ENCODE measurements at regions not wholly inside any gene's neighbourhood (a gene's known extent, or its start where the extent isn't known, plus 50 kb on each side); places are given as distances from the start of the nearest gene placed in this dataset.
"Not testable (repeated sequence)": the region's sequence is repeated elsewhere in the genome, so short reads cannot be mapped to it uniquely, and the experiment has no call there.

DNA sequence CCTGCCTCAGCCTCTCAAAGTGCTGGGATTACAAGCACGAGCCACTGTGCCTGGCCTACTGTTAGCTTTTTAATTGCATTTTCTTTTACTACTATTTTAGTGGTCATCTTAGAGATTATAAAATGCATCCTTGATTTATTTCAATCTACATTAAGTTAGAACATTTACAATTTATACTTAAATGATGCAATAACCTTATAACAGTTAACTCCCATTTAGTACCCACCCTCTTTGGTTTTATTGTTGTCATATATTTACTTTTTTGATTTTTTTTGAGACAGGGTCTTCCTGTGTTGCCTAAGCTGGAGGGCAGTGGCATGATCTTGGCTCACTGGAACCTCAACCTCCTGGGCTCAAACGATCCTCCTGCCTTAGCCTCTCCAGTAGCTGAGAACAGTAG lies 77.3 kb downstream of the PPCDC start:
- in situ Hi-C loops (cut with HindIII; ENCODE audit: low pct_unique_long_range_greater_than_20kb, low sequenced_read_pairs): no loop called here
- TF ChIP-seq JUND (IDR thresholded peaks at IDR 0.05; ENCODE audit: low read depth): no peak
- no peak for DNase-seq (ENCODE audit: low read depth in 1 of 2, low spot score in 1 of 2)

DNA sequence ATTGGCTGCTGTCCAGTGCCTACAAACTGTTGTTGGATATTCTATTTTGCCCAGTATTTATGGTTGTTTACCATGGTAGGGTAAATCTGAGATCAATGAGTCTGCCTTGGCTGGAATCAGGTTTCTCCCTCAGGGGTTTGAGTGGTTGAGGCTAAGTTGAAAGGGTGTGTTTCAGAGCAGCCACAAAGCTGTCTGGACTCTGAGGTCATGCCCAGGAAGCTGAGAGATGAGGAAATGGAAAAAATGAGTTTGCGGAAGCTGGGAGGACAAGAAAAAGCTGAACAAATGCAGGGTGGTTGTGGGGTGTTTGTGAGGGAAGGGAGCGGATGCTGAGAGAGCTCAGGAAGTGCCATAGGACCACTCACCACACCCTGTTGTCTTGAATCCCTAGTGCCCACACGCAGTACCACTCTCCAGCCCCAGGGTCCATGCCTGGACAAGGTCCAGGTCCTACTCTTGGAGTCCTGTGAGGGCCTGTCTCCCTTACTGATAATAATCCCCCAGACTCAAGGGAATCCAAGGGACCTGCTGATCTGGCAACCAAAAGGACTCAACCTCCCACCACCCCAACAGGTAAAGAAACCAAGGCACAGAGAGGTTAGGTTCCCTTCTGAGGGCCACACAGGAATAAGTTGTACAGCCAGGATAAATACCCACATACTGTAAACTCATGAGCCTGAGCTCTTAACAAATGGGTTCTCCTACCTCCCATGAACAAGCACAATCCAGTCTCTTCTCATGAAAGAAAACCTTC lies 81.6 kb downstream of the PPCDC start:
- DNase-seq (ENCODE audit: low read depth in 1 of 2, low spot score in 1 of 2): peak; percentile 89 to 94
- peak; percentile 41; the same call in 1 of the 2 replicates for TF ChIP-seq JUND (IDR thresholded peaks at IDR 0.05; ENCODE audit: low read depth)
- in situ Hi-C loops (cut with HindIII; ENCODE audit: low pct_unique_long_range_greater_than_20kb, low sequenced_read_pairs): no loop called here

DNA sequence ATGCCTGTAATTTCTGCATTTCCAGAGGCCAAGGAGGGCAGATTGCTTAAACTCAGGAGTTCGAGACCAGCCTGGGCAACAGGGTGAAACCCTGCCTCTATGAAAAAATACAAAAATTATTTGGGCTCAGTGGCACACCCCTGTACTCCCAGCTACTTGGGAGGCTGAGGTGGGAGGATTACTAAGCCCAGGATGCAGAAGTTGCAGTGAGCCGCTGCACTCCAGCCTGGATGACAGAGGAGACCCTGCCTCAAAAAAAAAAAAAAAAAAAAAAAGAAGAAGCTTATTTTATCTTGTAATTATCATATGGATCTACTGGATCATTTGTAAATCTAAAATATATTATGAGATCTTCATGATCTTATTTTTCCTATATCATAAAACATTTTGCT lies 84.1 kb downstream of the PPCDC start:
- in situ Hi-C loops (cut with HindIII; ENCODE audit: low pct_unique_long_range_greater_than_20kb, low sequenced_read_pairs): no loop called here
- no peak for DNase-seq (ENCODE audit: low read depth in 1 of 2, low spot score in 1 of 2)
- TF ChIP-seq JUND (IDR thresholded peaks at IDR 0.05; ENCODE audit: low read depth): no peak

DNA sequence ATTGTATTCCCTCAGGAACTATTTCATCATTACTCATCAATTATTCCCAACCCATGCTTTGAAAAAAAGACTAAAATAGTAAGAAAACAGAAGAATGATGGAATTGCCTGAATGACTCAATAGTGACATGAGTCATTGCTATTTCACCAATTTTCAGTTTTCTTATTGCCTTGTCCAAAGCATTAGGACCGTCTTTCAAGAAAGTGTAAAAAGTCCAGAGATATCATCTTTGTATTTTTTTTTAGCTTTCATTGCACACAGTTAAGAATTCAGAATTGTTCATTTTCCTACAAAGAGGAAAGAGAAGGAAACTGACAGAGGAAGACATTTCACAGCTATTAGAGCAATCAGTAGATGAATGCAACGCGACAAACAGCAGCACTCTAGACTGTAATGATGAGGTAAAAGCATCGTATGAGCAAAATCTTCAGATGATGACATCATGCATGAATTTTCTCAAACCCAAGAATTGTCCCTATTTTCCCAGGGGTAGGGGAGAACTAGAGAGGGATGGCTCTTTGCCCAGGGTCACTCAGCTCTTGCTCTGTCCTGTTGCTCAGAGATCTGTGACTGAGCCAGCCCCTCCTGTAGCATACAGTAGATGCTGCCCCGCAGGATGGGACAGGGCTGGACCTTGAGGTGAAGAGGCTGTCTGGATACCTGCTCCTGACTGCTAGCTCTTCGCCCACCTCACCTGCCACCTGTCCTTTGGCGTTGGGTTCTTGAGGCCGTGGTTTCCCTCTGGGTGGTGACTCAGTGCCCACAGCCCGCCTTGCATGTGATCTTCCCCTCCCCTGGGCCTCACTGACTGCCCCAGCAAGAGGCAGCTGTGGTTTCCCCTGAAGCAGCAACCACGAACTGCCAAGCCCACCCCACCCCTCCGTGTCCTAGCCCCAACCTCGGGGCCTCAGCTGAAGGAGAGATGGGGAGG lies 84.8 kb downstream of the PPCDC start:
- no peak for DNase-seq (ENCODE audit: low read depth in 1 of 2, low spot score in 1 of 2)
- in situ Hi-C loops (cut with HindIII; ENCODE audit: low pct_unique_long_range_greater_than_20kb, low sequenced_read_pairs): no loop called here
- no peak for TF ChIP-seq JUND (IDR thresholded peaks at IDR 0.05; ENCODE audit: low read depth)

DNA sequence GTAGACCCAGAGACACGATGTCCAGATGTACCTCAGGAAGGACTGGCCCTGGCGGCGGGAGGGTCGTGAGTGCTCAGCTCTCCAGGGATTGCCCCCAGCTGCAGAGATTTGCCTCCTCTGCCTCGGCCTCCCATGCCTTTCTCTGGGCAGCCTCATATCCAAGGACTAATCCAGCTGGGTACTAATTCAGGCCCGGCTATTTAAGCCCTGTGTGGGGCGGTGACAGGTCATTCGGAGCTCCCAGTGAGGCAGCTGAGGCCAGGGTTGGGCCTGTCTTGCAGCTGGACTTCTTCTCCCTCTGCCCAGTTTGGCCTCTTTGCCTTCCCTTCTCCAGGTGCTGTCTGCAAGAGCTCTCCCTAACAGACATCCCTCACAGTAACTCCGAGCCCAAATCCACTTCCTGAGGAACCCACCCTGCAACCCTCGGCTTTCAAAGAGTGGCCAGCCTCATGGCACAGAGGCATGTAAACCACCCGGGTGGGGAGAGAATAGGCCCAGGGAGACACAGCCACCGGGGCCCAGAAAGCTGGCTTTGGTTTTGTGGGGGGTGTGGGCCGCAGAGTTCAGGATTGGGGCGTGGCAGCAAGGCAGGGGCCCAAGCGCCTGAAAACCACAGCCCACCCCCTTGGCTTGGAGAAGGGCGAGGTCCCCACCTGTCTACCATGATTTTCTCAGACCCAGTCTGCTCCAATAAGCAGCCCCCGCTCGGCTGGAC lies 85.8 kb downstream of the PPCDC start:
- in situ Hi-C loops (cut with HindIII; ENCODE audit: low pct_unique_long_range_greater_than_20kb, low sequenced_read_pairs): no loop called here
- no peak for TF ChIP-seq JUND (IDR thresholded peaks at IDR 0.05; ENCODE audit: low read depth)
- DNase-seq (ENCODE audit: low read depth in 1 of 2, low spot score in 1 of 2): no peak

DNA sequence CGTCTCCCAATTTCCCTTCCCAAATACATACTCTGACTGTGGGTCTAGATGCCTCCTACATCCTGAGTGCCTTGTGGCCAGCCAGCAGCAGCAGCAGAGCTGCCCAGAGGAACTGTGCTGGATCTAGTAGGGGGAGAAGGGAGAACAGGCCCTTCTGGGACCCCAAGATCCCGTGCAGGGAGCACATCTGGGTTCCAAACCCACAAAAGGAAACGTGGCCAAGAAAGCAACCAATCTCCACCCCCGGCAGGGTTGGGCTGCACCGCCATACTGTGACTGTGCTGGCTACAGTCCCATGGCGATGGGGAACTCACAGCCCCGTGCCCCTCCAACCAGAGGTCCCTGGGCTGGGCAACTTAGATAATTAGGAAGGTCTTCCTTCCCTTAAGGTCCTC lies 86.3 kb downstream of the PPCDC start:
- no peak for TF ChIP-seq JUND (IDR thresholded peaks at IDR 0.05; ENCODE audit: low read depth)
- in situ Hi-C loops (cut with HindIII; ENCODE audit: low pct_unique_long_range_greater_than_20kb, low sequenced_read_pairs): no loop called here
- no peak for DNase-seq (ENCODE audit: low read depth in 1 of 2, low spot score in 1 of 2)

DNA sequence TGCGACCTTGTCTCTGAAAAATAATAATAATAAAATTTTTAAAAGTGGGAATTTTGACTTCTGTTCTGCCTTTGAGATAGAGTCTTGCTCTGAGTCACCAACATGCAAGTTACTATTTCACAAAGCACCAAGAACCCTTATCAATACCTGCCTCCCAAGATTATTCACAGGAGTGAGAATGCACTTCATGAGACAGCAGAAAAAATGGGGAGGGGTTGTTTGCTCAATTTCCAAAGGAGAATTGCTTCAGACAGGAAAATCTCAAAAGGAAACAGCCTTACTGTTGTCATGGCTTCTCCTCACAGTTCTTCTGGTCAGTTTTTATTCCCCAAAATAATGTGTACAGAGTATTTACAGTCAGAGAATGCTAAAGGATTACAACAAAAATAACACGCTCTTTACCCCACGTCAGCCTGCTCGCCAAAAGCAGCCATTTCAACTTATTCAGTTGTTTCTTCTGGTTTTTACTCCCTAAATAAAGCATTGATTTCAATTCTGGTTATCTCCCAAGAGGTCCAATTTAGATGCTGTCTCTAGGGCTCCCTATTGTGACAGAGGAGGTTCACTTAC lies 89.0 kb downstream of the PPCDC start:
- TF ChIP-seq JUND (IDR thresholded peaks at IDR 0.05; ENCODE audit: low read depth): no peak
- no peak for DNase-seq (ENCODE audit: low read depth in 1 of 2, low spot score in 1 of 2)
- in situ Hi-C loops (cut with HindIII; ENCODE audit: low pct_unique_long_range_greater_than_20kb, low sequenced_read_pairs): no loop called here

DNA sequence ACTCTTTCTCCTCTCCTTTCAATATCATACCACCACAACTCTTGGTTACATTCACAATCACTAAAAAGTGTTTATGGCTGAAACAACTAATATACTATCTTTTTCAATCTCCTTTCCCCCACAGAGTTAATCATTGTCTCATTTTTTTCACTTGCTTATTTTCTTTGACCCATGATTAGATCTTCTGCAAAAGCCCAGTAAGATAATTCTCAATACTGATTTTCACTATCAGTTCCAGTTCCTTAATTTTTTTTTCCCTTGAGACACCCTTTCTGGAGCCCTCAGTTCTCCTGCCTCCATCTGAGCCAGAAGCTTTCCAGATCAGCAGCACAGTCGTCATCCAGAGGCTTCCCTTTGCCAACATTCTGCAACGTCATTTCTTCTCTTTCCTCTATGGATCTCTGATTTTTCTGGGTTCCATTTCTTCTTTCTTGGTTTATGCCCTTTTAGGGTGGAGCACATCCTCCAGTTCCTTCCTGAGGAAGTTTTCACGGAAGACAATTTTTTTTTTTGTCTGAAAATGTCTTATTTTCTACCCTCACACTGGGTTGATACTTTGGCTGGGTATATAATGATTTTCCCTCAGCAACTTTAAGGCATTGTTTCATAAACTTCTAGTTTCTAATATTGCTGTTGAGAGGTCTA lies 88.7 kb upstream of the C15orf39 start:
- TF ChIP-seq JUND (IDR thresholded peaks at IDR 0.05; ENCODE audit: low read depth): no peak
- DNase-seq (ENCODE audit: low read depth in 1 of 2, low spot score in 1 of 2): no peak

DNA sequence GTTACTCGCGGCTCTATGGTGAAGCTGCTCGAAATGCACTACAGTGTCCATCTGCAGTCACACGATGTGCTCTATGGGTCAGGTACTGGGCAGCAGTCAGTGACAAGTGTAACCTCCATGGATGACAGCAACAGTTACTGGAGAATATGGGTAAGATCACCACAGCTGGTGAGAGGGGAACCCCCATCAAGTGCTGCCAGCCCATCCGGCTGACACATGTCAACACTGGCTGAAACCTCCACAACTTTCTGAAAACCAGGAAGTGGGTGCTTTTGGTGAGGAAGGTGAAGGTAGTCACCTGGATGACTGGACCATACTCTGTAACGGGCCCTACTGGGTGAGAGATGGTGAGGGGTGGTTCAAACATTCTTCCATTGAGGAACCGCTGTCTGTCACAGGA lies 87.4 kb upstream of the C15orf39 start:
- DNase-seq (ENCODE audit: low read depth in 1 of 2, low spot score in 1 of 2): no peak
- in situ Hi-C loops (cut with HindIII; ENCODE audit: low pct_unique_long_range_greater_than_20kb, low sequenced_read_pairs): no loop called here
- no peak for TF ChIP-seq JUND (IDR thresholded peaks at IDR 0.05; ENCODE audit: low read depth)

More for the DNA sequence above, 88.7 kb upstream of the C15orf39 start:
- in situ Hi-C loops (cut with HindIII; ENCODE audit: low pct_unique_long_range_greater_than_20kb, low sequenced_read_pairs): no loop called here

DNA sequence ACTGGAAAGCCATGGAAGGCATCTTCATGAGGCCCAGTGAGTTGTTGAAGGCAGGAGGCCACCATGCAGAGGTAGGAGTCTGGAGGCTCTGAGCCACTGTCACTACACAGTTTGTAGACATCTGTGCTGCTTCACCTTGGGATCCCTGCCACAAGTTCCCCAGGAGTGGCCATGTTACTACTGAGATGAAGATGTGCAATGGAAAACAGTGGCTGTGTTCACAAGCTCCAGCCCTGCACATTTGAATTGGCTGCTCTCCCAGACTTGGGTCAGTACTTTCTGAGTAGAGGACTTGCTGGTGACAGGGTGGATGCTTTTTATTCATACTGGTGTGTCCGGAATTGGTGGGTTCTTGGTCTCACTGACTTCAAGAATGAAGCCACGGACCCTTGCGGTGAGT lies 86.9 kb upstream of the C15orf39 start:
- no peak for TF ChIP-seq JUND (IDR thresholded peaks at IDR 0.05; ENCODE audit: low read depth)
- in situ Hi-C loops (cut with HindIII; ENCODE audit: low pct_unique_long_range_greater_than_20kb, low sequenced_read_pairs): no loop called here
- DNase-seq (ENCODE audit: low read depth in 1 of 2, low spot score in 1 of 2): no peak

DNA sequence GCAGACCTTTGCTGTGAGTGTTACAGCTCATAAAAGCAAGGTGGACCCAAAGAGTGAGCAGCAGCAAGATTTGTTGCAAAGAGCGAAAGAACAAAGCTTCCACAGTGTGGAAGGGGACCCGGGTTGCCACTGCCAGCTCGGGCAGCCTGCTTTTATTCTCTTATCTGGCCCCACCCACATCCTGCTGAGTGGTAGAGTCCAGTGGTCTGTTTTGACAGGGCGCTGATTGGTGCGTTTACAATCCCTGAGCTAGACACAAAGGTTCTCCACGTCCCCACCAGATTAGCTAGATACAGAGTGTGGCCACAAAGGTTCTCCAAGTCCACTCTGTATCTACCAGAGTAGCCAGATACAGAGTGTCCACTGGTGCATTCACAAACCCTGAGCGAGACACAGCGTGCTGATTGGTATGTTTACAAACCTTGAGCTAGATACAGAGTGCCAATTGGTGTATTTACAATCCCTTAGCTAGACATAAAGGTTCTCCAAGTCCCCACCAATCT lies 86.2 kb upstream of the C15orf39 start:
- DNase-seq (ENCODE audit: low read depth in 1 of 2, low spot score in 1 of 2); in situ Hi-C loops (cut with HindIII; ENCODE audit: low pct_unique_long_range_greater_than_20kb, low sequenced_read_pairs): not testable (repeated sequence)

DNA sequence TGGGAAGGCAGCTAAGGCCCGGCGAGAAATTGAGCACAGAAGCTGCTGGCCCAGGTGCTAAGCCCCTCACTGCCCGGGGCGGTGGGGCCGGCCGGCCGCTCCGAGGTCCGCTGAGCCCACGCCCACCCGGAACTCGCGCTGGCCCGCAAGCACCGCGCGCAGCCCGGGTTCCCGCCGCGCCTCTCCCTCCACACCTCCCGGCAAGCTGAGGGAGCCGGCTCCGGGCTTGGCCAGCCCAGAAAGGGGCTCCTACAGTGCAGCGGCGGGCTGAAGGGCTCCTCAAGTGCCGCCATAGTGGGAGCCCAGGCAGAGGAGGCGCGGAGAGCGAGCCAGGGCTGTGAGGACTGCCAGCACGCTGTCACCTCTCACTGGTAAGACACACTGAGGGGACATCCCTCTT lies 85.5 kb upstream of the C15orf39 start:
- in situ Hi-C loops (cut with HindIII; ENCODE audit: low pct_unique_long_range_greater_than_20kb, low sequenced_read_pairs); DNase-seq (ENCODE audit: low read depth in 1 of 2, low spot score in 1 of 2): not testable (repeated sequence)
